ENCODE measurements at regions not wholly inside any gene's neighbourhood (a gene's known extent, or its start where the extent isn't known, plus 50 kb on each side); places are given as distances from the start of the nearest gene placed in this dataset.

- no peaks in the 10 kb centered on the region for H3K36me3 ChIP-seq
- H3K4me1 ChIP-seq, result no peaks in the 10 kb centered on the region
- no peak overlapping the region for H3K4me3 ChIP-seq
- H3K9me3 ChIP-seq, result no peaks in the 10 kb centered on the region
- no peak for DNase-seq (ENCODE audit: low spot score in 2 of 2)
- H3K27ac ChIP-seq, result no peak overlapping the region
- no peak for TF ChIP-seq CTCF (IDR thresholded peaks at IDR 0.05)
- intact Hi-C loops (cut with DNase I), result no loop called here
- H3K27me3 ChIP-seq, result no peaks in the 10 kb centered on the region
Observed at GRCh38 chr21:33151941-33152731, 77.6 kb upstream of the IFNAR2 start.

- H3K4me1 ChIP-seq, result no peaks in the 10 kb centered on the region
- H3K9me3 ChIP-seq, result no peaks in the 10 kb centered on the region
- H3K27ac ChIP-seq, result no peak overlapping the region
- no peaks in the 10 kb centered on the region for H3K36me3 ChIP-seq
- intact Hi-C loops (cut with DNase I), result no loop called here
- no peak for TF ChIP-seq CTCF (IDR thresholded peaks at IDR 0.05)
- H3K4me3 ChIP-seq, result no peak overlapping the region
- no peaks in the 10 kb centered on the region for H3K27me3 ChIP-seq
- no peak for DNase-seq (ENCODE audit: low spot score in 2 of 2)
Observed at GRCh38 chr21:33152732-33153130, 77.0 kb upstream of the IFNAR2 start.

- no peak for TF ChIP-seq CTCF (IDR thresholded peaks at IDR 0.05)
Observed at GRCh38 chr21:33155005-33155404, 74.7 kb upstream of the IFNAR2 start.

DNA sequence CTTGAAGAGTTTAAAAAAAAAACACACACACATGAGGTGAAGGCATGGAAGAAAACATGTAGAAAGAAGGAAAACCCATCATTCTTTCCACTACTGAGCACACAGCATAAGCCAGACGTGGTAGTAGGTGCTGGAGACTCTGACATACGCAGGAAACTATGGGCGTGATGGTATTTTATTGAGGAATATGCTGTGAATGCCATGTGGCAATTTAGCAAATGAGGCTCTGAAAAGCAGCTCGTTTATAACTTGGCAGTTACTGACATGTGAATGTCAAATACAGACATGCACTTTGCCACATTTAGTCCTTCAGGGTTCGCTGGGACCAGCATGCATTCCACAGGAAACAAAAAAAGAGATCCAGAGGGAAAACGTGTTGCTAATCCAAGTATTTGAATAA is 74.3 kb upstream of the IFNAR2 start:
- Histone ChIP-seq H3K36me3 (no peaks in the 10 kb centered on the region), H3K4me1 (no peaks in the 10 kb centered on the region), H3K9me3 (peaks cover 0 to 13% of the 10 kb centered on the region in 2 donors), H3K27me3 (no peaks in the 10 kb centered on the region), H3K4me3 (no peak overlapping the region), H3K27ac (no peak overlapping the region)
- DNase-seq (ENCODE audit: low spot score in 2 of 2), result no peak
- no peak for TF ChIP-seq CTCF (IDR thresholded peaks at IDR 0.05)
- intact Hi-C loops (cut with DNase I), result no loop called here

More at GRCh38 chr21:33155005-33155404, 74.7 kb upstream of the IFNAR2 start:
- no peaks in the 10 kb centered on the region for H3K4me1 ChIP-seq
- no peaks in the 10 kb centered on the region for H3K36me3 ChIP-seq
- intact Hi-C loops (cut with DNase I), result no loop called here
- H3K27me3 ChIP-seq, result no peaks in the 10 kb centered on the region
- no peak overlapping the region for H3K4me3 ChIP-seq
- H3K27ac ChIP-seq, result no peak overlapping the region
- H3K9me3 ChIP-seq, result peaks cover 0 to 13% of the 10 kb centered on the region in 2 donors
- no peak for DNase-seq (ENCODE audit: low spot score in 2 of 2)

GRCh38 chr21:33157303-33157702 is 72.4 kb upstream of the IFNAR2 start:
- no peak for TF ChIP-seq CTCF (IDR thresholded peaks at IDR 0.05)
- Histone ChIP-seq H3K9me3 (peaks cover 0 to 13% of the 10 kb centered on the region in 2 donors), H3K4me1 (no peaks in the 10 kb centered on the region), H3K4me3 (no peak overlapping the region), H3K27me3 (no peaks in the 10 kb centered on the region), H3K36me3 (no peaks in the 10 kb centered on the region), H3K27ac (no peak overlapping the region)
- DNase-seq (ENCODE audit: low spot score in 2 of 2), result no peak
- intact Hi-C loops (cut with DNase I), result no loop called here

Data from ascending aorta (tissue), 2 donors.